ENCODE measurements at regions not wholly inside any gene's neighbourhood (a gene's known extent, or its start where the extent isn't known, plus 50 kb on each side); places are given as distances from the start of the nearest gene placed in this dataset.

GRCh38 chr16:79723583-79724168 lies 123.1 kb upstream of the MAF start:
- TF ChIP-seq JAZF1 (CRISPR knock-in tag; IDR thresholded peaks at IDR 0.05), result no peak
- no peak for TF ChIP-seq CTCF (IDR thresholded peaks at IDR 0.05)
- no peak for TF ChIP-seq USF1 (CRISPR knock-in tag; IDR thresholded peaks at IDR 0.05)

Data from WTC11 (cell line).